ENCODE measurements at regions not wholly inside any gene's neighbourhood (a gene's known extent, or its start where the extent isn't known, plus 50 kb on each side); places are given as distances from the start of the nearest gene placed in this dataset.

- no peak for TF ChIP-seq CTCF (IDR thresholded peaks at IDR 0.05)
- TF ChIP-seq POLR2A (IDR thresholded peaks at IDR 0.05), result no peak
- Histone ChIP-seq H3K36me3 (replicated peaks in 1 of 2; ENCODE audit: insufficient read depth in 1 of 2, low read depth in 2 of 2) (no peaks in the 10 kb centered on the region), H3K4me3 (no peak overlapping the region), H3K27ac (no peak overlapping the region), H3K4me1 (peaks cover 12% of the 10 kb centered on the region), H3K27me3 (no peaks in the 10 kb centered on the region), H3K9me3 (no peaks in the 10 kb centered on the region)
- intact Hi-C loops (cut with DNase I), result no loop called here
- ATAC-seq (no peak), DNase-seq (no peak)
- WGBS, 2 donors, result 33 to 42% methylated on average over 4 to 5 of the region's 5 CpGs
Observed at GRCh38 chr22:22348127-22348814, 103.7 kb downstream of the VPREB1 start.

GRCh38 chr22:22348815-22349454, 104.3 kb downstream of the VPREB1 start:
- H3K27me3 ChIP-seq, result no peaks in the 10 kb centered on the region
- peaks cover 5% of the 10 kb centered on the region for H3K4me1 ChIP-seq
- no peak for ATAC-seq
- no peak overlapping the region for H3K27ac ChIP-seq
- intact Hi-C loops (cut with DNase I), result no loop called here
- DNase-seq, result no peak
- 66 to 73% methylated on average over 4 to 6 of the region's 6 CpGs for WGBS, 2 donors
- H3K36me3 ChIP-seq (replicated peaks in 1 of 2; ENCODE audit: insufficient read depth in 1 of 2, low read depth in 2 of 2), result no peaks in the 10 kb centered on the region
- no peaks in the 10 kb centered on the region for H3K9me3 ChIP-seq
- H3K4me3 ChIP-seq, result no peak overlapping the region
- TF ChIP-seq POLR2A (IDR thresholded peaks at IDR 0.05) (no peak), CTCF (IDR thresholded peaks at IDR 0.05) (no peak)

- Histone ChIP-seq H3K36me3 (replicated peaks in 1 of 2; ENCODE audit: insufficient read depth in 1 of 2, low read depth in 2 of 2) (no peaks in the 10 kb centered on the region), H3K4me3 (no peak overlapping the region), H3K9me3 (no peaks in the 10 kb centered on the region), H3K4me1 (peaks cover under 1% of the 10 kb centered on the region), H3K27ac (no peak overlapping the region), H3K27me3 (no peaks in the 10 kb centered on the region)
- DNase-seq (no peak), ATAC-seq (no peak)
- TF ChIP-seq POLR2A (IDR thresholded peaks at IDR 0.05) (no peak), CTCF (IDR thresholded peaks at IDR 0.05) (no peak)
- intact Hi-C loops (cut with DNase I), result no loop called here
- WGBS, 2 donors, result 56 to 74% methylated on average over 3 of the region's 3 CpGs
Observed at GRCh38 chr22:22349455-22349836, 104.9 kb downstream of the VPREB1 start.

- H3K27me3 ChIP-seq, result no peaks in the 10 kb centered on the region
- TF ChIP-seq POLR2A (IDR thresholded peaks at IDR 0.05) (no peak), CTCF (IDR thresholded peaks at IDR 0.05) (no peak)
- no peak overlapping the region for H3K27ac ChIP-seq
- WGBS, 2 donors, result 82 to 83% methylated on average over 3 of the region's 3 CpGs
- intact Hi-C loops (cut with DNase I), result no loop called here
- H3K4me3 ChIP-seq, result no peak overlapping the region
- no peak for DNase-seq
- no peaks in the 10 kb centered on the region for H3K4me1 ChIP-seq
- ATAC-seq, result no peak
- no peaks in the 10 kb centered on the region for H3K9me3 ChIP-seq
- H3K36me3 ChIP-seq (replicated peaks in 1 of 2; ENCODE audit: insufficient read depth in 1 of 2, low read depth in 2 of 2), result no peaks in the 10 kb centered on the region
Observed at GRCh38 chr22:22351366-22351765, 106.8 kb downstream of the VPREB1 start.

Measured in body of pancreas (tissue), 4 donors.